Epithelial cell of proximal tubule (primary cell): ENCODE measurements at regions not wholly inside any gene's neighbourhood (a gene's known extent, or its start where the extent isn't known, plus 50 kb on each side); places are given as distances from the start of the nearest gene placed in this dataset.
"Not testable (repeated sequence)": the region's sequence is repeated elsewhere in the genome, so short reads cannot be mapped to it uniquely, and the experiment has no call there.

Experiments used
- DNase-seq: peaks from one replicate; pipeline ENCODE4 v3.0.0-alpha.2; 2011; ENCODE audit warnings: low read depth
- H3K4me3 ChIP-seq: 2 replicates; pipeline ENCODE4 v1.5.1; 2011; ENCODE audit warnings: low read depth, mild to moderate bottlenecking, low read length
- TF ChIP-seq, protein P1 (sequence below): conservative IDR thresholded peaks from 2 replicates; pipeline ENCODE4 v1.5.1; 2012; ENCODE audit warnings: low read depth, mild to moderate bottlenecking, low read length

DNA sequence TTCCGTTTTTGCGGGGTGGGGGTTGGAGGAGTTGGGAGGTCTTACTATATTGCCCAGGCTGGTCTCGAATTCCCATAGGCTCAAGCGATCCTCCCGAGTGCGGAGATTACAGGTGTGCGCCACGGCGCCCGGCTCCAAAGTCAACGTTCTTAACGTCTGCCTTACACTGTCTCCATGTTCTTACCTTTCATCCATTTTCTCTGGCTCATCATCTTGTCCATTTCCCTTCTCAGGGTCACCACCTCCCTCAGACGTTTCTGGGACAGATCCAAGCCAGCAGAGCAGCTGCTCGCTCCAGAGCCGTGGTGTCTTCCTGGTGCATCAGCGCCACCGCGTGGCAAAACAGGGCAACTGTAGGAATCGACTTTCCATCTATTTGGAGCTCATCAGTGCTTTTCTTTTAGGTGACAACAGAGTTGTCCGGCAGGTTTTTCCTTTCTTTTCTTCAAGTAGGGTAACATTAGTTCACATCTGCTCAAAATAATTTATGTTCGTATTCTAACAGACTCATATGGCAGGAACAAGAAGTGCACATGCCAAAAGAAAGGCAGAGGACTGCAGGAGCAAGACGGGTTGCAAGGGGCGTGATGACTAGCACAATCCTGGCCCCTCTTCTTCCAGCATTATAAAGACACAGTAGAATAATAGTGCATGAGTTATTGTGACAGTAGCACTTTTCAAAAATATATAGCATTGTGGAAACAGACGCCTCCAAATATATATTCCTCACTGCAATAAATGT is 103.1 kb upstream of the ABCC4 start:
- DNase-seq, result peak; percentile 29
- peak overlapping the region; percentile 39 for H3K4me3 ChIP-seq
- TF ChIP-seq, protein P1, sequence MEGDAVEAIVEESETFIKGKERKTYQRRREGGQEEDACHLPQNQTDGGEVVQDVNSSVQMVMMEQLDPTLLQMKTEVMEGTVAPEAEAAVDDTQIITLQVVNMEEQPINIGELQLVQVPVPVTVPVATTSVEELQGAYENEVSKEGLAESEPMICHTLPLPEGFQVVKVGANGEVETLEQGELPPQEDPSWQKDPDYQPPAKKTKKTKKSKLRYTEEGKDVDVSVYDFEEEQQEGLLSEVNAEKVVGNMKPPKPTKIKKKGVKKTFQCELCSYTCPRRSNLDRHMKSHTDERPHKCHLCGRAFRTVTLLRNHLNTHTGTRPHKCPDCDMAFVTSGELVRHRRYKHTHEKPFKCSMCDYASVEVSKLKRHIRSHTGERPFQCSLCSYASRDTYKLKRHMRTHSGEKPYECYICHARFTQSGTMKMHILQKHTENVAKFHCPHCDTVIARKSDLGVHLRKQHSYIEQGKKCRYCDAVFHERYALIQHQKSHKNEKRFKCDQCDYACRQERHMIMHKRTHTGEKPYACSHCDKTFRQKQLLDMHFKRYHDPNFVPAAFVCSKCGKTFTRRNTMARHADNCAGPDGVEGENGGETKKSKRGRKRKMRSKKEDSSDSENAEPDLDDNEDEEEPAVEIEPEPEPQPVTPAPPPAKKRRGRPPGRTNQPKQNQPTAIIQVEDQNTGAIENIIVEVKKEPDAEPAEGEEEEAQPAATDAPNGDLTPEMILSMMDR, result peak; percentile 96

DNA sequence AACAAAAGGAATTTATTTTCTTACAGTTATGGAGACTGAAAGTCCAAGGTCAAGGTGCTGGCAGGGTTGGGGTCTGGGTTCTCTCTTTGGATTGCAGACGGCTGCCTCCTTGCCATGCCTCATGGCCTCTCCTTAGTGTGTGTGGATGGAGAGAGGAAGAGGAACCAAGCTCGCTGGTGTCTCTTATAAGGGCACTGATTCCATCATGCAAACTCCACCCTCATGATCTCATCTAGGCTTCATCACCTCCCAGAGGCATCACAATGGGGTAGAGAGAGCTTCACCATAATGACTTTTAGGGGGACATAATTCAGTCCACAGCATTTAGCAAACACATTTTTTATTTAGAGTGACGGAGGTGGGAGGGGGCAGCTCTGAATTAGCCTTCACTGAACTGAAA is 104.9 kb upstream of the ABCC4 start:
- no peak for DNase-seq
- H3K4me3 ChIP-seq, result no peak overlapping the region
- TF ChIP-seq, protein P1, result no peak

- H3K4me3 ChIP-seq, result no peak overlapping the region
- no peak for DNase-seq
- TF ChIP-seq, protein P1, result no peak
These were observed 110.3 kb upstream of the ABCC4 start for GRCh38 chr13:95411428-95412040.

DNA sequence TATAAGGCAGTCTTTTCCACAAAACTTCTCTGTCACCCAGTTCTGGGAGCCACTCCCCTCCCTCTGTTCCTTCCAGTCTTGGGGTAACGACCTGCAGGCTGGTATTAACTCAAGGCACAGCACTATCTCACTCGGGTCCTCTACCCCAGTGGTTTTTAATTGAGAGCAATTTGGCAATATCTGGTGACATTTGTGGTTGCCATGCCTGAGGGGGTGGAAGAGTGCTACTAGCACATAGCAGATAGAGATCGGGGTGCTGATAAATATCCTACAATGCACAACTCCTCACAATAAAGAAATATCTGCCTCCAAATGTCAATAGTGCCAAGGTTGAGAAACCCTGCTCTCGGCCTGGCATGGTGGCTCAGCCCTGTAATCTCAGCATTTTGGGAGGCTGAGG is 117.7 kb upstream of the ABCC4 start:
- TF ChIP-seq, protein P1, result no peak
- DNase-seq, result no peak
- H3K4me3 ChIP-seq, result no peak overlapping the region

- TF ChIP-seq, protein P1, result no peak
- H3K4me3 ChIP-seq, result no peak overlapping the region
- DNase-seq, result no peak
These were observed 119.2 kb upstream of the ABCC4 start for GRCh38 chr13:95420501-95420900.

- no peak overlapping the region for H3K4me3 ChIP-seq
- TF ChIP-seq, protein P1, result no peak
- no peak for DNase-seq
These were observed 125.4 kb upstream of the ABCC4 start for GRCh38 chr13:95426631-95427030.

GRCh38 chr13:95430525-95430924 is 122.0 kb upstream of the CLDN10 start:
- not testable (repeated sequence) for DNase-seq, H3K4me3 ChIP-seq
